Esophagus muscularis mucosa (tissue), 3 donors: ENCODE measurements at regions not wholly inside any gene's neighbourhood (a gene's known extent, or its start where the extent isn't known, plus 50 kb on each side); places are given as distances from the start of the nearest gene placed in this dataset.

Source experiments
- CTCF ChIP-seq, 3 experiments: fragments of 200-600 bp in 2 of 3; fragments of 450-650 bp in 1 of 3; sonication (generic) in 2 of 3; IDR thresholded peaks; one replicate each; pipeline ENCODE4 v1.5.1; 2017 to 2019; ENCODE audit warnings: antibody characterized with exemption in 3 of 3, mild to moderate bottlenecking in 2 of 3, moderate library complexity in 1 of 3
- POLR2A ChIP-seq: fragments of 450-650 bp; IDR thresholded peaks from one replicate; pipeline ENCODE4 v1.6.1; 2017; ENCODE audit warnings: antibody characterized with exemption, moderate library complexity, mild to moderate bottlenecking, low read depth
- POLR2AphosphoS5 ChIP-seq, 2 donors: sonication (generic); formaldehyde crosslinking; IDR thresholded peaks; one replicate each; pipeline ENCODE4 v1.6.1; 2017; ENCODE audit warnings: antibody characterized with exemption in 2 of 2

- no peak for TF ChIP-seq CTCF (IDR thresholded peaks at IDR 0.05)
- TF ChIP-seq POLR2A = no peak
- no peak for TF ChIP-seq POLR2AphosphoS5 (IDR thresholded peaks at IDR 0.05)
These were observed 140.1 kb upstream of the MOCS2 start for GRCh38 chr5:53249529-53250200.
